ENCODE measurements at regions not wholly inside any gene's neighbourhood (a gene's known extent, or its start where the extent isn't known, plus 50 kb on each side); places are given as distances from the start of the nearest gene placed in this dataset.
"Not testable (repeated sequence)": the region's sequence is repeated elsewhere in the genome, so short reads cannot be mapped to it uniquely, and the experiment has no call there.

DNA sequence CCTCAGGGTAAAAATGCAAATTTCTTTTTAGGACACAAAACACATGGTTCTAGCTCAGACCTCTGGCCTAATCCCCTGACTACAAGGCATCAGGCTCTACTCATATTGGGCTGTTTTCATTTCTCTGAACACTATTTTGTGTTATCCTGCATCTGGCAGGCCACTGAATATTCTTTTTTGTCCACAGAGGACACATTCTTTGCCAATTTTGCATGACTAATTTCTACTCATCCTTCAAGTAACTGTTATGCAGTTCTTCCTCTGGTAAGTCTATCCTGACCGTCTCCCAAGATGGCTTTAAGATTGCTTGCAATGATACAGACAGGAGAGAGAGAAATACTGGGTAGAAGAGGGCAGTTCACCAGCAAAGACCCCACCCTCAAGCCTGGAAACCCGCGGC is 107.6 kb upstream of the RGPD4 start:
- no peaks in the 10 kb centered on the region for H3K4me1 ChIP-seq (ENCODE audit: control insufficient read depth, insufficient read depth, low read length)
- H3K36me3 ChIP-seq (ENCODE audit: control insufficient read depth, insufficient read depth, low read length), result no peaks in the 10 kb centered on the region
- no peak overlapping the region for H3K27ac ChIP-seq (ENCODE audit: low read length)
- DNase-seq, result no peak
- no peaks in the 10 kb centered on the region for H3K27me3 ChIP-seq (ENCODE audit: control insufficient read depth, insufficient read depth, low read length)
- WGBS (ENCODE audit: insufficient coverage, low lambda C conversion rate), result no CpG with 5 or more reads among the region's 3 CpGs
- H3K9me3 ChIP-seq (ENCODE audit: control insufficient read depth, low read depth, low read length), result no peaks in the 10 kb centered on the region
- H3K4me3 ChIP-seq (ENCODE audit: low read length), result no peak overlapping the region

DNA sequence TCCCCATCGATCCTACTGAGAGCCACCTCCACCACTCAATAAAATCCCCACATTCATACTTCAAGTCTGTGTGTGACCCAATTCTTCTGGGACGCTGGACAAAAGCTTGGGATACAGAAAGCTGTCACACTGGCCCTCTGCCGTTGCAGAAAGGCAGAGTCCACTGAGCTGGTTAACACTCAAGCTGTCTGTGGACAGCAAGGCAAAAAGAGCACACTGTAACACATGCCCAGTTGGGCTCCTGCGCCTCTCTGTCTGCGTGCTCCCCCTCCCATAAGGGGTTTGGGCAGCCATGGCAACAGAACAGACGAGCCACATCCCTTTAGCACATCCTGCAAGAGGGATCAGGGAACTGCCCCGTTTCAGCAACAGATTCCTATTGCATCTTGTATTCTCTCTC is 106.9 kb upstream of the RGPD4 start:
- DNase-seq, result no peak
- no CpG with 5 or more reads among the region's 7 CpGs for WGBS (ENCODE audit: insufficient coverage, low lambda C conversion rate)
- Histone ChIP-seq H3K27ac (ENCODE audit: low read length) (no peak overlapping the region), H3K4me3 (ENCODE audit: low read length) (no peak overlapping the region), H3K36me3 (ENCODE audit: control insufficient read depth, insufficient read depth, low read length) (no peaks in the 10 kb centered on the region), H3K27me3 (ENCODE audit: control insufficient read depth, insufficient read depth, low read length) (no peaks in the 10 kb centered on the region), H3K9me3 (ENCODE audit: control insufficient read depth, low read depth, low read length) (no peaks in the 10 kb centered on the region), H3K4me1 (ENCODE audit: control insufficient read depth, insufficient read depth, low read length) (no peaks in the 10 kb centered on the region)

DNA sequence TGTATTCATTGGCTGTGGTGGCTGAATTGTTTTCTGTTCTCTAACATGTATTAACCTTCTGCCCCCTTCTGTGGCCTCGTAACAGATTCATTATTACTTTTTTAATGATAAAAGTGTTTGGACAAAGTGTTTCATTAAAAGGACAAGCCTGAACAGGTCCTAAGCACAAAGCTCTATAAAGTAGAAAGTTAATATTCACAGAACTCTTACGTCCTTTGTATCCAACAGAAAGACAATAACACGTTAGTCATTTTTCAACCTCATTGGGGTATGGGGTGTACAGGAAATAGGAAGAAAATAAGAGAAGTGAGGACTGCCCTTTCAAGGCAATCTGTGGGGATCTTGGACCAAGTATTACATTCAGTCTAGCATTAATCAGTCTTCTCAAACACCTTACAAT is 105.5 kb upstream of the RGPD4 start:
- no peak overlapping the region for H3K27ac ChIP-seq (ENCODE audit: low read length)
- no peaks in the 10 kb centered on the region for H3K4me1 ChIP-seq (ENCODE audit: control insufficient read depth, insufficient read depth, low read length)
- H3K36me3 ChIP-seq (ENCODE audit: control insufficient read depth, insufficient read depth, low read length), result no peaks in the 10 kb centered on the region
- H3K4me3 ChIP-seq (ENCODE audit: low read length), result no peak overlapping the region
- WGBS (ENCODE audit: insufficient coverage, low lambda C conversion rate), result 100% methylated on average over 1 of the region's 3 CpGs
- no peaks in the 10 kb centered on the region for H3K9me3 ChIP-seq (ENCODE audit: control insufficient read depth, low read depth, low read length)
- no peaks in the 10 kb centered on the region for H3K27me3 ChIP-seq (ENCODE audit: control insufficient read depth, insufficient read depth, low read length)
- no peak for DNase-seq

GRCh38 chr2:107721586-107721985 is 105.1 kb upstream of the RGPD4 start:
- Histone ChIP-seq H3K27me3 (ENCODE audit: control insufficient read depth, insufficient read depth, low read length) (no peaks in the 10 kb centered on the region), H3K4me1 (ENCODE audit: control insufficient read depth, insufficient read depth, low read length) (no peaks in the 10 kb centered on the region), H3K9me3 (ENCODE audit: control insufficient read depth, low read depth, low read length) (no peaks in the 10 kb centered on the region), H3K4me3 (ENCODE audit: low read length) (no peak overlapping the region), H3K27ac (ENCODE audit: low read length) (no peak overlapping the region), H3K36me3 (ENCODE audit: control insufficient read depth, insufficient read depth, low read length) (no peaks in the 10 kb centered on the region)
- DNase-seq, result no peak
- WGBS (ENCODE audit: insufficient coverage, low lambda C conversion rate), result 50% methylated on average over 1 of the region's 2 CpGs

DNA sequence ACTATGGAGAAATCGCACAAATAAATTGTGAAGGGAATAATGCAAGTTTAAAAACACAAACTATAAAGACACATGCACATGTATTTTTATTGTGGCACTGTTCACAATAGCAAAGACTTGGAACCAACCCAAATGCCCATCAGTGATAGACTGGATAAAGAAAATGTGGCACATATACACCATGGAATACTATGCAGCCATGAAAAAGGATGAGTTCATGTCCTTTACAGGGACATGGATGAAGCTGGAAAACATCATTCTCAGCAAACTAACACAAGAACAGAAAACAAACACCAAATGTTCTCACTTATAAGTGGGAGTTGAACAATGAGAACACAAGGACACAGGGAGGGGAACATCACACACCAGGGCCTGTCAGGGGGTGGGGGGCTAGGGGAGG is 100.9 kb upstream of the RGPD4 start:
- not testable (repeated sequence) for H3K9me3 ChIP-seq (ENCODE audit: control insufficient read depth, low read depth, low read length); DNase-seq; H3K27me3 ChIP-seq (ENCODE audit: control insufficient read depth, insufficient read depth, low read length); H3K36me3 ChIP-seq (ENCODE audit: control insufficient read depth, insufficient read depth, low read length); H3K4me1 ChIP-seq (ENCODE audit: control insufficient read depth, insufficient read depth, low read length); H3K27ac ChIP-seq (ENCODE audit: low read length); H3K4me3 ChIP-seq (ENCODE audit: low read length)
- WGBS (ENCODE audit: insufficient coverage, low lambda C conversion rate), result no CpG with 5 or more reads among the region's 1 CpG

GRCh38 chr2:107727318-107727717 is 99.4 kb upstream of the RGPD4 start:
- H3K9me3 ChIP-seq (ENCODE audit: control insufficient read depth, low read depth, low read length), result no peaks in the 10 kb centered on the region
- no peaks in the 10 kb centered on the region for H3K27me3 ChIP-seq (ENCODE audit: control insufficient read depth, insufficient read depth, low read length)
- DNase-seq, result no peak
- no peak overlapping the region for H3K27ac ChIP-seq (ENCODE audit: low read length)
- H3K4me3 ChIP-seq (ENCODE audit: low read length), result no peak overlapping the region
- no peaks in the 10 kb centered on the region for H3K36me3 ChIP-seq (ENCODE audit: control insufficient read depth, insufficient read depth, low read length)
- no peaks in the 10 kb centered on the region for H3K4me1 ChIP-seq (ENCODE audit: control insufficient read depth, insufficient read depth, low read length)

DNA sequence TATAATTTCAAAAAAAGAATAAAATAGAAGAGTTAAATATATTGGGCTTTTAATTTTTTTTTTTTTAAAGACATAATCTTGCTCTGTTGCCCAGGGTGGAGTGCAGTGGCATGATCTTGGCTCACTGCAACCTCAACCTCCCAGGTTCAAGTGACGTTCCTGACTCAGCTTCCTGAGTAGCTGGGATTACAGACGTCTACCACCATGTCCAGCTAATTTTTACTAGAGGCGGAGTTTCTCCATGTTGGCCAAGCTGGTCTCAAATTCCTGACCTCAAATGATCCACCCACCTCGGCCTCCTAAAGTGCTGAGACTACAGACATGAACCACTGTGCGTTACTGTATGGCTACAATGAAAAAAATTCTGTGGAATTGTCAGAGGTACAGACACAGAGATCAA is 98.1 kb upstream of the RGPD4 start:
- no peaks in the 10 kb centered on the region for H3K9me3 ChIP-seq (ENCODE audit: control insufficient read depth, low read depth, low read length)
- H3K36me3 ChIP-seq (ENCODE audit: control insufficient read depth, insufficient read depth, low read length), result no peaks in the 10 kb centered on the region
- no peak overlapping the region for H3K4me3 ChIP-seq (ENCODE audit: low read length)
- DNase-seq, result no peak
- H3K4me1 ChIP-seq (ENCODE audit: control insufficient read depth, insufficient read depth, low read length), result no peaks in the 10 kb centered on the region
- H3K27me3 ChIP-seq (ENCODE audit: control insufficient read depth, insufficient read depth, low read length), result no peaks in the 10 kb centered on the region
- no CpG with 5 or more reads among the region's 5 CpGs for whole genome bisulfite sequencing (ENCODE audit: insufficient coverage, low lambda C conversion rate)
- no peak overlapping the region for H3K27ac ChIP-seq (ENCODE audit: low read length)

- H3K36me3 ChIP-seq (ENCODE audit: control insufficient read depth, insufficient read depth, low read length), result no peaks in the 10 kb centered on the region
- H3K4me1 ChIP-seq (ENCODE audit: control insufficient read depth, insufficient read depth, low read length), result no peaks in the 10 kb centered on the region
- H3K27me3 ChIP-seq (ENCODE audit: control insufficient read depth, insufficient read depth, low read length), result no peaks in the 10 kb centered on the region
- H3K4me3 ChIP-seq (ENCODE audit: low read length), result no peak overlapping the region
- no peak for DNase-seq
- H3K27ac ChIP-seq (ENCODE audit: low read length), result no peak overlapping the region
- no peaks in the 10 kb centered on the region for H3K9me3 ChIP-seq (ENCODE audit: control insufficient read depth, low read depth, low read length)
- 0% methylated on average over 1 of the region's 3 CpGs for WGBS (ENCODE audit: insufficient coverage, low lambda C conversion rate)
These were observed 97.3 kb upstream of the RGPD4 start for GRCh38 chr2:107729440-107729839.

GRCh38 chr2:107730898-107731297 is 95.8 kb upstream of the RGPD4 start:
- Histone ChIP-seq H3K27ac (ENCODE audit: low read length) (no peak overlapping the region), H3K4me1 (ENCODE audit: control insufficient read depth, insufficient read depth, low read length) (no peaks in the 10 kb centered on the region), H3K4me3 (ENCODE audit: low read length) (no peak overlapping the region), H3K9me3 (ENCODE audit: control insufficient read depth, low read depth, low read length) (no peaks in the 10 kb centered on the region), H3K36me3 (ENCODE audit: control insufficient read depth, insufficient read depth, low read length) (no peaks in the 10 kb centered on the region), H3K27me3 (ENCODE audit: control insufficient read depth, insufficient read depth, low read length) (no peaks in the 10 kb centered on the region)
- DNase-seq, result no peak
- WGBS (ENCODE audit: insufficient coverage, low lambda C conversion rate), result 80% methylated on average over 1 of the region's 2 CpGs

- Histone ChIP-seq H3K27me3 (ENCODE audit: control insufficient read depth, insufficient read depth, low read length) (no peaks in the 10 kb centered on the region), H3K9me3 (ENCODE audit: control insufficient read depth, low read depth, low read length) (no peaks in the 10 kb centered on the region), H3K36me3 (ENCODE audit: control insufficient read depth, insufficient read depth, low read length) (no peaks in the 10 kb centered on the region), H3K27ac (ENCODE audit: low read length) (no peak overlapping the region), H3K4me1 (ENCODE audit: control insufficient read depth, insufficient read depth, low read length) (no peaks in the 10 kb centered on the region), H3K4me3 (ENCODE audit: low read length) (no peak overlapping the region)
- no peak for DNase-seq
These were observed 95.3 kb upstream of the RGPD4 start for GRCh38 chr2:107731435-107731834.

GRCh38 chr2:107735201-107735600 is 91.5 kb upstream of the RGPD4 start:
- no peak for DNase-seq
- Histone ChIP-seq H3K4me1 (ENCODE audit: control insufficient read depth, insufficient read depth, low read length) (no peaks in the 10 kb centered on the region), H3K36me3 (ENCODE audit: control insufficient read depth, insufficient read depth, low read length) (no peaks in the 10 kb centered on the region), H3K4me3 (ENCODE audit: low read length) (no peak overlapping the region), H3K9me3 (ENCODE audit: control insufficient read depth, low read depth, low read length) (no peaks in the 10 kb centered on the region), H3K27ac (ENCODE audit: low read length) (no peak overlapping the region), H3K27me3 (ENCODE audit: control insufficient read depth, insufficient read depth, low read length) (no peaks in the 10 kb centered on the region)
- 71% methylated on average over 2 of the region's 2 CpGs for WGBS (ENCODE audit: insufficient coverage, low lambda C conversion rate)

DNA sequence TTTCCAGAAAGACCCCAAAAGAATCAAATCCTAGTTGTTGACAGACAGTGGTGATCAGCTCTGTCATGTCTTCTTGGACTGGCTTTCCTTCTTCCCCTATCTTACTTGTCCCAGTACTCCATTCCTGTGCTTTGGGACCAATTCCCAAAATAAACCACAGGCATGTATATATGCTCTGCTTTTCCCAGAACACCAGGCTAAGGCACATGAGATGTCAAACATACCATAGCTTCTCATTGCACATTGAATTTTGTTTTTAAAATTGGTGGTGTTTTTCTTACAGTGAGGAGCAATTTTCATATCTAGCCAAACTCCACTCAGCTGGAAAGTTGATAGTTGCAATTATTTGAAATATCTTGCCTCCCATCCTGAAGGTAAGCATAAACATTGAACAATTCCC is 88.9 kb upstream of the RGPD4 start:
- Histone ChIP-seq H3K4me3 (ENCODE audit: low read length) (no peak overlapping the region), H3K9me3 (ENCODE audit: control insufficient read depth, low read depth, low read length) (no peaks in the 10 kb centered on the region), H3K27me3 (ENCODE audit: control insufficient read depth, insufficient read depth, low read length) (no peaks in the 10 kb centered on the region), H3K36me3 (ENCODE audit: control insufficient read depth, insufficient read depth, low read length) (no peaks in the 10 kb centered on the region), H3K4me1 (ENCODE audit: control insufficient read depth, insufficient read depth, low read length) (no peaks in the 10 kb centered on the region), H3K27ac (ENCODE audit: low read length) (no peak overlapping the region)
- no peak for DNase-seq

Data from large intestine (tissue), 3 donors.